Activated CD4-positive, alpha-beta T cell treated with anti-CD3 and anti-CD28 coated beads, Interleukin-2, Interleukin-4, amounts not matched to agents 100 ng/mL and 50 ng/mL, durations not matched to agents 16 hours and 8 hours (primary cell): ENCODE measurements at regions not wholly inside any gene's neighbourhood (a gene's known extent, or its start where the extent isn't known, plus 50 kb on each side); places are given as distances from the start of the nearest gene placed in this dataset.
"Not testable (repeated sequence)": the region's sequence is repeated elsewhere in the genome, so short reads cannot be mapped to it uniquely, and the experiment has no call there.

Experiments used
- DNase-seq: peaks from one replicate; pipeline ENCODE4 v3.0.0-alpha.2; 2020; ENCODE audit warnings: low spot score

DNA sequence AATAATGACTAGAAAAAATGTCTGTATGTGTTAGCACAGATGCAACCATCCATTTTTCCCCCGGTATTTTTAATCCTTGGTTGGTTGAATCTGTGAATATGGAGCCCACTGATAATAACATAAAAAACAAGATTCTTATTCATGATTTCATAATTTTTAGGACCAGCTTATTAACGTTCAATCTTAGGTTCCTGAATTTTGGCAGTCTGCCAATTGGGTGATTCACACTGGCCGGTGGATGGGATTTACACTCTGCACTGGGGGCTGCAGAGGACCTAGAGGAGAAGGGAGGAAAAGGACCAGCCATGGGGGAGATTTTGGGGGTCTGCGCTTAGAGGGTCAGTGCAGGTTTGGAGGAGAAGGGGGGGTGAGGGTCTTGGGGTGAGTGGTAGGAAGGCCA, 327.9 kb downstream of the ACTR3B start:
- no peak for DNase-seq

DNA sequence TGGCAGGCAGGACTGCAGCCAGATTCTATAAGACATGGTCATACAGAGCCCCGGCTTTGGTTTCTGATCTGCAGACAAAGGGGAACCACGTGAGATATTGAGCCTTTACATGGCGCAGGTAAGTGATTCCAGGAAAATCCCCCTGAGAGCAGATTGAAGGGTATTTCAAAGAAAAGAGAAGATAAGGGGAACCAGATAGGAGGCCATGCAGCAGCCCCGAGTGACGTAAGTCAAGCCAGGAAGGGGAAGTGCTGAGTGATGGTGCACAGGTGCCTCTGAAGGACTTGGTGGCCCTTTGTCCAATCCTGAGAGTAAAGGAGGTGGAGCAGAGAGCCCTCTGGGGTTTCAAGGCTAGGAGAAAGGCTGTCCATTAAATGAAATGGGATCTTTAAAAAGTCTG, 329.0 kb downstream of the ACTR3B start:
- no peak for DNase-seq

DNA sequence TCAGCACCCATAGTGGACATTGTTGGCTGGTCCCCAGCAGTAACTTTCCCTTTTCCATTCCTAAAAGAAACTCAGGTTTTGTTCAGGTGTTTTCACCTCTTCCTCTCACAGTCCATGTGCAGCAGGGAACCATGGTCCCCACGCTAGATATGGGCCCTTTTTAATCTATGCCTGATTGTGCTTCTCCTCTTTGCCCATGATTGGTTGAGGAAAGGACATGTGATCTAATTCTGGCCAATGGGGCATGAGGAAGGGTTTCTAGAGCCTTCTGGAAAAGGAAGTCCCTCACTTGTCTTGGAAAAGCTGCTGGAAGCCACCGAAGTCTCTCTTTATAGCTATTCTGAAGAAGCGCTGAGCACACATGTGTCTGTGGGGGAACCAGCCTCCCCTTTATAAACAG, 330.7 kb downstream of the ACTR3B start:
- no peak for DNase-seq

DNA sequence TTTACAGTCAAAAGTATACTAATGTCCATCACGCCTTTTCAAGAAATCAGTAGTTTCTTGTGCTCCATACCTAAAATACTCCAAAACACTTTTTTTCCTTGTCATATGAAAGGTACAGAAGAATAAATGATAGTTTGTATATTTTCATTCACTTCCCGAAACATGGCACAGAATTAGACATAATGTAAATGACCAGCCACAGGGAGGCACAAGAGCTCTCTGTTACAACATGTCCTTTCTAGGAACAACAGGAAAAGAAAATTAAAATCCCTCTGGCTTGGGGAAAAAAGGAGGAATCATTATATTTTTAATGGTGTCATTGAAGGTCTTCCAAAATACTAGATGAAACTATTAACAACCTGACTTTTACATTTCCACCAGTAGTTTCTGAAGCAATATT, 331.2 kb downstream of the ACTR3B start:
- DNase-seq, result no peak

DNA sequence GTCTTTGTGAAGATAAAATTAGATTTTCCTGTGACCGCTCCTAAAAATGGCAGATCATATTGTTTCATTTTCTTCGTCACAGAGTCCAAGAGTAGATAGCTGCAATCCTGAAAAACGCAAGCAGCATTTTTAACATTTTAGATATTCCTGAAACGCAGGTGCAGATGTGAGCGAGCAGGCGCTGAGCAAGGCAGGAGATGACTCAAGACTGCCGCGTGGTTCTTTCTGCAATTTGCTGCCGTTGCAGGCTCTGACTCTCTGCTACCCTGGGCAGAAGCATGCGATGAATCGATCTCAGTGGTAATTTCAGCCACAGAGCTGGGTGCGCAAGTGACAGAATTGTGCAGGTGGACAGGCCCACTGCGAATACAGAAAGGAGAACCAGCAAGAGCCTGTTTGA, 331.9 kb downstream of the ACTR3B start:
- no peak for DNase-seq

DNA sequence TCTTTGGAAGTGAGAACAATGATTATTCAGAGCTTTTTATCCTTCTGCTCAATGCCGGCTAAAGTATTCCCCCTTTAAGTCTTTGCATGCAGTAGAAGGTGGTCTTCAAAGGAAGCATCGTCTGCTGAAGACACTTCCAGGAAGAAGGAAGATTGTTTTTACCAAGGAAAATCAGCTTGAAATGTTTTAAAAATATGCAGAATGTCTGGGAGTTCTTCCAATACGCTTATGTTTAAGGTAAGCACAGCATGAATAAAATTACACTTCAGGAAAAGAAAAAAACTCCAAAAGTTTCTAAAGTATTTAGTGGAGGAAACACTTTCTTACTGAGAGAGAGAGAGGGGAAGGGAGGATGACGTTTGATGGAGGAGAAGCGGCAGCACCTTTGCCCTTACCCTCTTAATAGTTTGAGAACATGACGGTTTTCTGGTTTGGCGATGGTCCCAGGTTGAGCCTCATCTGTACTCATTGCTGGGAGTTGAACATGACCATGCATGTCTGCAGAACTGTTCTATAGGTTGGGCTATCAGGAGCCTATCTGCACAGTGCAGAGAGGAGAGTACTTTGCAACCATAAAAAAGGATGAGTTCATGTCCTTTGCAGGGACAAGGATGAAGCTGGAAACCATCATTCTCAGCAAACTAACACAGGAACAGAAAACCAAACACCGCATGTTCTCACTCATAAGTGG, 338.1 kb downstream of the ACTR3B start:
- DNase-seq, result no peak

DNA sequence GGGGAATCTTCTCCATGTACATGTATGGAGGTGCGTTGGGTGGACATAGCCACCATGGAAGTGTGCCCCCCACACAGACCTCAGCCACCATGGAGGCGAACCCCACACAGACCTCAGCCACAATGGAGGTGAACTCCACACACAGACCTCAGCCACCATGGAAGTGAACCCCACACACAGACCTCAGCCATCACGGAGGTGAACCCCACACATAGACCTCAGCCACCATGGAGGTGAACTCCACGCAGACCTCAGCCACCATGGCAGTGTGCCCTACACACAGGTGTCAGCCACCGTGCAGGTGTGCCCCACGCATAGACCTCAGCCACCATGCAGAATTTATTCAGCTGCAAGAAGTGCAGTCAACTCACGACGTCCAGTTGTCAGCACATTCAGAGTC, 339.7 kb downstream of the ACTR3B start:
- DNase-seq, result no peak

DNA sequence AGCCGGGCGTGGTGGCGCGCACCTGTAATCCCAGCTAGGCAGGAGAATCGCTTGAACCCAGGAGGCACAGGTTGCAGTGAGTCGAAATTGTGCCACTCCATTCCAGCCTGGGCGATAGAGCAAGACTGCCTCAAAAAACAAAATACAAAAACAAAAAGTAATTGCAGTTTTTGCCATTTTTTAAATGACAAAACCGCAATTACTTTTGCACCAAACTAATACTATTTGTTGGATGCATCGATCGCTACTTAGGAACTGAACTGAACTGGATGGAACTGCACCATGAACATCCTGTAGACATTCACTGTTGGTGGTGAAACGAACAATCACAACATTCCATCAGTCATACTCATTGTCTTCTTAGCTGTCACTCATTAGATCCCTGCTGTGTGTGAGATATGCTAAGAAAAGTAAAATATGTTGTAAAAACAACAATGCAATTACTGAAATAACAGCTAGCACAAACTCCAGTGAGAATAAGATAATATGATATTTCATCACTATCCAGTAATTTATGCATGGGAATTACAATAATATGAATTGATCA, 341.2 kb downstream of the ACTR3B start:
- DNase-seq, result no peak

DNA sequence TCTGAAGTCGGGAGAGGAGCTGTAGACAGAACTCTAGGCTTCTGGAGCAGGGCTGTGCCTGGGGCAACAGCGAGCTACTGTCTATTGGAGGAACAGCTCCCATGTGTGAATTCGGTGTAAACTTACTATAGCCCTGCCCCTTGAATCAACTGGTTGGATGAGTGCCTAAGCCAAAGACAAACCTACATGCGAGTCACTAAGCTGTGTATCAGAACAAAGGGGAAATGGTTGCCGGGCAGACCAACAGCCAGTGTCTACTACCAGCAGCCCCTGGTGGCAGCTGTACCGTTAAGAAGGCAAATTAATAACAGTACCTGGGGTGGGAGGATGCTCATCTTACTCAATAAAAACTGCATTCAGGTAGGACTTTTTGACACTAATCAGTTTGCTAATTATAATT, 343.6 kb downstream of the ACTR3B start:
- no peak for DNase-seq

DNA sequence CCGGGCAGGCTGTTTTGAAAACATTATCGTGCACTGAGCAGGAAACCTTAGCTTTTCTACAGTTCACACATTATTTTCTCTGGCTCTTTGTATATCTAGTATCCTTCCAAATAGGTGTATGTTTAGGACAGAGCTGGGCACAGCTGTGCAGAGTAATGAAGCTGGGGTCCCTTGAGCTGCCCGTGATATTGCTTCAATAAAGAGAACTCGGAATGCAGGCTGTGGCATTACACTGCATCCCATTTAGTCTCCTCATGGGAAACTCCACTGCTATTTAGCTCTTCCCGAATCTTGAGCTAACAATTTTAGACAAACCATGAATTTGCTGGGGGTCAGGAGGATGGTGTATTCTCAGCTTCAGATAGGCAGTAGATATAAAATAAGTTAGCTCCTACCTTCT, 348.3 kb downstream of the ACTR3B start:
- DNase-seq, result no peak

DNA sequence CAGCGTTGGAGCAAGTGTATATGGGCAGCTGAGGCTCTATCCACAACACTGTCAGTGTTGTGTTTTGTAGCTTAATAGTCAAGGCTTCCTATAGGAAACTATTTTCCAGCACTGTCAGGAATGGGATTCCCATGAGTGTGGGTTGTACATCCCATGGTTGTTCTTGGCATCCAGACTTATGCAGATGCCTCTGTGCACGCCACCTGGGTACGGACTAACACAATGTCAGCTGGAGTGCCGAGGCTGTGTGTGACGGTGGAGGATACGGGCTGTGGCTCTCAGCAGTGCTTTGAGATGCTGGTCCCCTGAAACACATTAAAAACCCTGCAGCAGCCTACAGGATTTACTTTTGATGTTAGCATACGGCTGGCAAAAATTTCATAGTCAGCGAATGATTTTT, 350.0 kb downstream of the ACTR3B start:
- DNase-seq, result no peak

DNA sequence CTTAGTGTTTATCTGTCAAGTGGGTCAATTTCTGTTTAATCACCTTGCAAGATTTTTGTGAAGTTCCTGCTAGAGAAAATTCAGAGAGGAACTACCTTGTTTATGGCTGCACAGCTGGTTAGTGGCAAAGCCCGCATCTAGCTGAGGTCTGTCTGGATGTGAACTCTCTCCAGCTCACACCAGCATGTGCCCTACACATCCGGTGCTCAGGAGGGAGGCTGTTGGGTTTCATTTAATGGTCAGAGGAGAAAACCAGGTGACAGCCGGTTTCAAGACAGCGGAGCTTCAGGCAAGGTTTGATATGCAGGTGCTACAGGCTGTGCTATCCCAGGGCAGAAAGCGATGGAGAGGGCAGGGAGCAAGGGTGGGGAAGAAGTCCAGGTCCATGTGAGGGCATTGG, 351.1 kb downstream of the ACTR3B start:
- no peak for DNase-seq

DNA sequence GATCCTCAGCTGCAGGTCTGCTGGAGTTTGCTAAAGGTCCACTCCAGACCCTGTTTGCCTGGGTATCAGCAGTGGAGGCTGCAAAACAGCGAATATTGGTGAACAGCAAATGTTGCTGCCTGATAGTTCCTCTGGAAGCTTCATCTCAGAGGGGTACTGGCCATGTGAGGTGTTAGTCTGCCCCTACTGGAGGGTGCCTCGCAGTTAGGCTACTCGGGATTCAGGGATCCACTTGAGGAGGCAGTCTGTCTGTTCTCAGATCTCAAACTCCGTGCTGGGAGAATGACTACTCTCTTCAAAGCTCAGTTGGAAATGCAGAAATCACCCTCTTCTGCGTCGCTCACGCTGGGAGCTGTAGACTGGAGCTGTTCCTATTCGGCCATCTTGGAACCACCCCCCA, 362.7 kb downstream of the ACTR3B start:
- DNase-seq, result not testable (repeated sequence)

DNA sequence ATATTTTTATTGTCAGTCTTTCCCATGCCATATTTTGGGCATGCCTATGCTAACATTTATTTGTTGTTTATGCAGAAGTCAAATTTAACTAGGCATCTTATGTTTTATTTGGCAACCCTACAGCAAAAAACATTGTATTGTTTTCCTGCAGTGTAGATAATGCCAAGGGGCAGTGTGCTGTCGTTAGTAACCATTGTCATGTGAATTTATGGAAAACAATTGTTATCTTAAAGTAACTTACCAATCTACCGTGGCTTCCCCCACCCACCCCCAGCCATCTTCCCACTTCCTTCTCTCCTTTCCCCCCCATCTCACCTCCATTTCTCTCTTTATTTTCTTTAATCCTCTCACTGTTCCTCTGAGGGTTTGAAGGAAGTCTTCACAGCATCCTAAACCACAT, 370.5 kb downstream of the ACTR3B start:
- DNase-seq, result no peak

DNA sequence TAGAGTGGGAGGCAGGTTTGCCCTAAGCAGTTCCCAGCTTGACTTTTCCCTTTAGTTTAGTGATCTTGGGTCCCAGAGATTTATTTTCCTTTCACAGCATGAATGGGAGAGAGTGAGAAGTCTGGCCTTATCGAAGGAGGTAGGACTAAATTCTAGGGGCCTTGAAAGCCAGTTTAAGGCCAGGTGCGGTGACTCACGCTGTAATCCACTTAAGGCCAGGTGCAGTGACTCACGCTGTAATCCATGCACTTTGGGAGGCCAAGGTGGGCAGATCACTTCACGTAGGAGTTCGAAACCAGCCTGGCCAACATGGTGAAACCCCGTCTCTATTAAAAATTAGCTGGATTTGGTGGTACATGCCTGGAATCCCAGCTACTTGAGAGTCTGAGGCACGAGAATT, 392.2 kb downstream of the ACTR3B start:
- DNase-seq, result no peak

DNA sequence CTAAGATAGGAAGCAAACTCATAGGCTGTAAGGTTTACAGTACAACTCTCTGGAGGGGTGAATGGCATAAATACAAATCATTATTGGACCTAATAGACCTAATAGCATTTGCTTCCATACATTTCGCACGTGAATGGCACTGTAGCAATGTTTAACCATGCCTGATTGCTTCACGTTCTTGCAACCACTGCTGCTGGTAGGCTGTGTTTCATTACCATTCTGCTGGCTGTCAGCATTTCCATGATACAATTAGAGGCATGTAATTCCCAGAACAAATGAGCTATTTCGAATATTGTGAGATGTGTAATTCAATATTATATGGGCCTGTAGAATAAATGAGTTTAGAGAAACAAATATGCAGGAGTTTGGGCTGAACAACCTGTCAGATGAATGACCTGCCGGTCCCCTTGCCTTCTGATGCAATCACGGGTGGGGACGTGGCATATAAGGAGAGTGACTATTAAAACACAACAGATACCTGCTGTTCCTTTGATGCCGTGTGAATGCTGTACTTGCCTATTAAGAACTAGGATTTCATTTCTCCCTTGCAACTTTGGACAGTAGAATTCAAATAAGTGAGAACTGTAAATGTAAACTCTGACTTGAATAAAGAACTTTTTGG, 393.4 kb downstream of the ACTR3B start:
- no peak for DNase-seq

DNA sequence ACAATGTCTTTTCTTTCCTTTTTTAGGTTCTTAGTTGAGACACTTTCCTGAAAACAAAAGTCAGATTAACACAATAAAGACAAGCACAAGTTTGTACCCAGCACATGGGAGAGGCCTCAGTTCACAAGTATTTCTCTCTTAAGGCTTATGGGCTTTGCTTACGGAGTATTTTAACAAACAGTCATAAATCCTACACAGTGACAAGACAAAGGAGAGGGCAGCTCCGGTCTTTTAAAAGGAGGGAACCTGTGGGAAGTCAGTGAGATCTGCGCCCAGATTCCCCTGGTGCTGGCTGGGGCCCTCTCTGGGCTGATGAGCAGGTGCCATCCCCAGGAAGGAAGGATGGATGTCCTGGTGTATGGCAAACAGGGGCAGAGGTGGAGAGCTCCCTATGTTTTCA, 398.6 kb downstream of the ACTR3B start:
- DNase-seq, result no peak

DNA sequence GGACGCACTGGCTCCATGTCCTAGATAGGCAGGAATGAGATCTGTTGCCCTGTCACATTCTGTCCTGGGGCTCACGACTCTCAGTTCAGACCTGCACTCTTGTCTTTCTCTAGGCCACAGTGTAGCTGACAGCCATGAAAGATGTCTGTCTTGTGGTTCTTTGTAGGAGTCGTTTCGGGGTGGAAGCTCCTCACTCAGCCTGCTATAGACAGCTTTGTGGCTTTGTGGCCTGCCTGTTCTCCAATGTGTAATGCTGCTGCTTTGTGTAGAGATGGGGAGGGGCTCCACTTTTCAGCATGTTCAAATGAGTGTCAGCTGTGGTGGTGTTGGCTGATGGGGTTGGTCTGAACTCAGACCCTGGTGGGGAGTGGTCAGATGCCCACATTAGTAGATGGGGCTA, 410.7 kb downstream of the ACTR3B start:
- DNase-seq, result no peak

DNA sequence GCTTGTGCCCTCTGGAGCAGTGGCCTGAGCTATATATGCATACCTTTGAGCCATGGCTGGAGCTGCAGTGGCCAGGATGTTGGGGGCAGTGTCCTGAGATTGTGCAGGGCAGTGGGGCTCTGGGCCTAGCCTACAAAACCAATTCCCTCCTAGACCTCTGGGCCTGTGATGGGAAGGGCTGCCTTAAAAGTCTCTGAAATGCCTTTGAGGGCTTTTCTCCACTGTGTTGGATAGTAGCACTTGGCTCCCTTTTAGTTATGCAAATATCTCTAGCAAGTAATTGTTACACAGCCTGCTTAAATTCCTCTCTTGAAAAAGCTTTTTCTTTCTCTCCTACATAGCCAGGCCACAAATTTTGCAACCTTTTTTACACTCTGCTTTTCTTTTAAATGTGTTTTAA, 426.4 kb downstream of the ACTR3B start:
- DNase-seq, result no peak

DNA sequence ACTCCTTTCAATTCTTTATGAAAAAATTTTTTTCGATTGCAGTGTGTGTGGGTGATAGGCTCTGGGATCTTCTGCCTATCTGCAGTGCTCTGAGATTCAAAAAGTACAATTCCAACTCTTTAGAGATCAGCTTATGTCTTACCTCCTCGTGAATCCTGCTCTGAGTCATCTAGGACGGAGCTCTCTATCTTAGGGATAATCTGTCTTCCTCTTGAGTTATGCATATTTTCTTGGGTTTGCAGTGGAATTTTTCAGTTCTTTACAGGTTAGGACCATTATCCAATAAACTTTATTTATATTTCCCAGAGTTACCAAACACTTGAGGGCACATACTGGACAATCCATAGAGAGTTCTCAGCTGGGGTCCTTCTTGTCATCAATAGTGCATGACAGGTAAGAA, 428.6 kb downstream of the ACTR3B start:
- DNase-seq, result no peak

DNA sequence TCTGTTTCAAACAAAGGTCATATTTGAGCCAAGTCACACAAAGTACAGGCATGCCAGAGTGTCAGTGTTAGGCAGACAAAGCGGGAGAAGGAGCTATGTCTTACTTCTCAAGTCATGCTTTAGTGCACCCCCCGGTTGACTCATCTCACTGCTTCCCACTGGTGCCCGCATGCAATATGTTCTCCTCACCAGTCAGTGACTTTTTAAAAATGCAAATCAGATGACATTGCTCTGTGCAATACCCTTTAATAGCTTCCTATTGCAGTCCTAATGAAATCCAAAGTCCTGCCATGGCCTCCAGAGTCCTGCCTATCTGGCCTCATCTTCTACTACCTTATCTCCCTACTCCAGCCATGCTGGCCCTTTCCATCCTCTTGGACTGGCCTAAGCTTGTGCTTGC, 429.1 kb downstream of the ACTR3B start:
- no peak for DNase-seq

DNA sequence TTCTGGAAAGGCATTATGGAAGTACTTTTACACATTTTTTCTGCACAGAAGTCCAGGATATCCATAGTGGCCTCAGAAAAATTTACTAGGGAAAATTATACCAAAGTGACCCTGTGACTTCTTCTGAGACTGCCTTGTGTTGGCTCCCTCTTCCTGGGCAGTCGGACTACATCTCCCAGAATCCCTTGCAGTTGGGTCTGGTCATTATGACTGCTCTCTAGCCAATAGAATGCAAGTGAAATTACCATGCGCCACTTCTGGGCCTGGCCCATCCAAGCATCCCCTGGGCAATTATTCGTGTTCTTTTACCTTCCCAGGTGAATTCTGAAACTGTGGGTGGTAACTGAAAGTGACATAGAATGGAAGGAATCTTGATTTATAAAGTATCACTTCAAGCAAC, 430.9 kb downstream of the ACTR3B start:
- peak; percentile 13 for DNase-seq

DNA sequence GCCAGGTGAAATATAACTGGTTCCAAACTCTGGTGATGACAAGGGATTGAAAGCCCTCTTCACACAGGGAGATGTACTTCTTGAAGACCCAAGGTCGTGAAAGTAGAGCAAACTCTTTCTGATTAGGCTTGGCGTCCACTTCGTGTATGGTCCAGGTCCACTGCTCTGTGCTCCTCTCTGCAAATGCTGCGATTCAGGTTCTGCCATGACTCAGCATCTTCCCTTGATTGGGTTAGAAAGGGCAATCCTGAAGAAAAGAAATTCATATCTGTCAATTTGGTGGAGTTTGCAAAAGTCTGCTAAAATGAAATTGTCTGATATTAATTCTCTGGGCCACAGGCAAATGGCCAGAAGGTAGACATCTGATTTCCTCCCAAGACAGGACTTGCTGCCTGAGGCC, 431.4 kb downstream of the ACTR3B start:
- no peak for DNase-seq

DNA sequence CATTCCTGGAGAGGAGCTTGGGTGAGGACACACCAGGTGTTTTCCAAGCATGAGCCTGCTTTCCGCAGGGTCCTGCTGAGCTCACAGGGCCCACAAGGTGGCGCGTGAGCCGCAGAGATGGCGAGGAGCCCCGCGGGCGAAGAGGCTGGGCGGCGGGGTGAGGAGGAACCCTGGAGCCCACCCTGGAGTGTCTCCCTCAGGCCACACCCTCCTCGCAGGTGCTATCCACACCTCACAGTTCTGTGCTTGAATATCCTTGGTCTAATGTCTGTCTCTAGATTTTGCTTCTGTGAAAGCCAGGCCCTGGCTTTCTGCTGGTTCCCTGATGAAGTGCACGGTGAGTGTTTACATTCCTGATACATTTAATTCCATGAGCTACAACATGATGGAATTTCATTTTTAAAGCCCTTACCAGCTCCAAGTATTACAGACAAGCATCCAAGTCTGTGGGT, 433.6 kb downstream of the ACTR3B start:
- peak; percentile 10 for DNase-seq
